Body of pancreas (tissue), 4 donors: ENCODE measurements at regions not wholly inside any gene's neighbourhood (a gene's known extent, or its start where the extent isn't known, plus 50 kb on each side); places are given as distances from the start of the nearest gene placed in this dataset.

Experiments
- POLR2A ChIP-seq, 3 donors: fragments of 450-650 bp; IDR thresholded peaks; one replicate each; pipeline ENCODE4 v1.6.1; 2016; ENCODE audit warnings: antibody characterized with exemption in 3 of 3, mild to moderate bottlenecking in 2 of 3
- TF ChIP-seq, protein P1 (sequence below), 7 experiments: fragments of 450-650 bp in 4 of 7; fragments of 200-600 bp in 3 of 7; sonication (generic) in 3 of 7; IDR thresholded peaks; one replicate each; pipeline ENCODE4 v1.5.1; 2016 to 2019; ENCODE audit warnings: antibody characterized with exemption in 7 of 7

DNA sequence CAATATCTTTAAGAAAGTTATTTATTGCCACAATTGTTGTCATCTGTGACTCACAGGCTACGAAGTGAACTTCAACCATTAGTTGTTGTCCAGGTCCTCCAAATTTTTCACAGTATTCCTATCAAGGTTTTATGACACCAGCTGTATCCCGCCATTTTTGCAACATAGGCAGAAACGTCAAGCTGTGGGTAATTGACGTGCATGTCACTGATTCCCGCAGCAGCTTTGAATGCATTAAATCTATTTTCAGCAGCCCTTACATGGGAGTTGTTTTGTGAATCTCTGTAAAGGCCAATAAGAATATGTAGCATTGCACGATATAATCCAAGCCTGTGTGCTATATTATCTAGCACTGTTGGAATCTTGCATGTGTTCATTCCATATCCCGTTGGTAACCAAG is 109.1 kb upstream of the TOPAZ1 start:
- TF ChIP-seq, protein P1, sequence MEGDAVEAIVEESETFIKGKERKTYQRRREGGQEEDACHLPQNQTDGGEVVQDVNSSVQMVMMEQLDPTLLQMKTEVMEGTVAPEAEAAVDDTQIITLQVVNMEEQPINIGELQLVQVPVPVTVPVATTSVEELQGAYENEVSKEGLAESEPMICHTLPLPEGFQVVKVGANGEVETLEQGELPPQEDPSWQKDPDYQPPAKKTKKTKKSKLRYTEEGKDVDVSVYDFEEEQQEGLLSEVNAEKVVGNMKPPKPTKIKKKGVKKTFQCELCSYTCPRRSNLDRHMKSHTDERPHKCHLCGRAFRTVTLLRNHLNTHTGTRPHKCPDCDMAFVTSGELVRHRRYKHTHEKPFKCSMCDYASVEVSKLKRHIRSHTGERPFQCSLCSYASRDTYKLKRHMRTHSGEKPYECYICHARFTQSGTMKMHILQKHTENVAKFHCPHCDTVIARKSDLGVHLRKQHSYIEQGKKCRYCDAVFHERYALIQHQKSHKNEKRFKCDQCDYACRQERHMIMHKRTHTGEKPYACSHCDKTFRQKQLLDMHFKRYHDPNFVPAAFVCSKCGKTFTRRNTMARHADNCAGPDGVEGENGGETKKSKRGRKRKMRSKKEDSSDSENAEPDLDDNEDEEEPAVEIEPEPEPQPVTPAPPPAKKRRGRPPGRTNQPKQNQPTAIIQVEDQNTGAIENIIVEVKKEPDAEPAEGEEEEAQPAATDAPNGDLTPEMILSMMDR (IDR thresholded peaks at IDR 0.05) = no peak
- no peak for TF ChIP-seq POLR2A (IDR thresholded peaks at IDR 0.05)
